Esophagus muscularis mucosa (tissue), 4 donors: ENCODE measurements at regions not wholly inside any gene's neighbourhood (a gene's known extent, or its start where the extent isn't known, plus 50 kb on each side); places are given as distances from the start of the nearest gene placed in this dataset.

ENCODE experiments used
- EP300 ChIP-seq: sonication (generic); formaldehyde crosslinking; IDR thresholded peaks from one replicate; pipeline ENCODE4 v1.6.1; 2017; ENCODE audit warnings: antibody characterized with exemption
- POLR2A ChIP-seq: fragments of 450-650 bp; IDR thresholded peaks from one replicate; pipeline ENCODE4 v1.6.1; 2017; ENCODE audit warnings: antibody characterized with exemption, moderate library complexity, mild to moderate bottlenecking, low read depth
- POLR2AphosphoS5 ChIP-seq, 2 donors: sonication (generic); formaldehyde crosslinking; IDR thresholded peaks; one replicate each; pipeline ENCODE4 v1.6.1; 2017; ENCODE audit warnings: antibody characterized with exemption in 2 of 2
- TF ChIP-seq, protein P1 (sequence below), 3 experiments: fragments of 200-600 bp in 2 of 3; fragments of 450-650 bp in 1 of 3; sonication (generic) in 2 of 3; IDR thresholded peaks; one replicate each; pipeline ENCODE4 v1.5.1; 2017 to 2019; ENCODE audit warnings: antibody characterized with exemption in 3 of 3, mild to moderate bottlenecking in 2 of 3, moderate library complexity in 1 of 3

DNA sequence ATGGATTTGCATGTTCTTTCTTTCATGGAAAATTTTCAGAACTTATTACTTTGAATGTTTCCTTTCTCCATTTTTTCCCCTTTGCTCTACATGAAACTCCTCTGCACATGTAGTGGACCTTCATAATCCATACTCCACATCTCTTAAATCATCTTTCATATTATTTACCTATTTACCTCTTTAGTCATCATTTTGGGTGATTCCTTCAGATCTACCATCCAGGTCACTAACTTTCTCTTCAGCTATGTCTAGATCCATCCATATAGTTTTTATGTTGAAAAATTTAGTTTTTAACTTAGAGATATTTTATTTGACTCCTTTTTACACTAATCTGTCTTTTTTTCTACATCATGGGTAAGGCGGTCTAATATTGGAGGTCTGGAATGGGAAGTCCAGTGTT lies 586.6 kb downstream of the NR2F1-AS1 start:
- TF ChIP-seq, protein P1, sequence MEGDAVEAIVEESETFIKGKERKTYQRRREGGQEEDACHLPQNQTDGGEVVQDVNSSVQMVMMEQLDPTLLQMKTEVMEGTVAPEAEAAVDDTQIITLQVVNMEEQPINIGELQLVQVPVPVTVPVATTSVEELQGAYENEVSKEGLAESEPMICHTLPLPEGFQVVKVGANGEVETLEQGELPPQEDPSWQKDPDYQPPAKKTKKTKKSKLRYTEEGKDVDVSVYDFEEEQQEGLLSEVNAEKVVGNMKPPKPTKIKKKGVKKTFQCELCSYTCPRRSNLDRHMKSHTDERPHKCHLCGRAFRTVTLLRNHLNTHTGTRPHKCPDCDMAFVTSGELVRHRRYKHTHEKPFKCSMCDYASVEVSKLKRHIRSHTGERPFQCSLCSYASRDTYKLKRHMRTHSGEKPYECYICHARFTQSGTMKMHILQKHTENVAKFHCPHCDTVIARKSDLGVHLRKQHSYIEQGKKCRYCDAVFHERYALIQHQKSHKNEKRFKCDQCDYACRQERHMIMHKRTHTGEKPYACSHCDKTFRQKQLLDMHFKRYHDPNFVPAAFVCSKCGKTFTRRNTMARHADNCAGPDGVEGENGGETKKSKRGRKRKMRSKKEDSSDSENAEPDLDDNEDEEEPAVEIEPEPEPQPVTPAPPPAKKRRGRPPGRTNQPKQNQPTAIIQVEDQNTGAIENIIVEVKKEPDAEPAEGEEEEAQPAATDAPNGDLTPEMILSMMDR (IDR thresholded peaks at IDR 0.05), result no peak
- TF ChIP-seq POLR2AphosphoS5 (IDR thresholded peaks at IDR 0.05) (no peak), EP300 (no peak), POLR2A (no peak)
